Muscle of back (tissue), 3 donors: ENCODE measurements at regions not wholly inside any gene's neighbourhood (a gene's known extent, or its start where the extent isn't known, plus 50 kb on each side); places are given as distances from the start of the nearest gene placed in this dataset.

Experiments
- DNase-seq, 3 donors: peaks; one replicate each; pipeline versions ENCODE4 v3.0.0 to v3.0.0-alpha.2; 2013

- no peak for DNase-seq
These were observed 305.9 kb upstream of the SALL3 start for GRCh38 chr18:78673516-78674321.

GRCh38 chr18:78675231-78675630 is 304.4 kb upstream of the SALL3 start:
- DNase-seq: no peak

- DNase-seq: no peak
These were observed 302.8 kb upstream of the SALL3 start for GRCh38 chr18:78676622-78677482.

- no peak for DNase-seq
These were observed 301.9 kb upstream of the SALL3 start for GRCh38 chr18:78677483-78678317.

- no peak for DNase-seq
These were observed 301.3 kb upstream of the SALL3 start for GRCh38 chr18:78678318-78678695.

- no peak for DNase-seq
These were observed 300.6 kb upstream of the SALL3 start for GRCh38 chr18:78679031-78679430.

GRCh38 chr18:78679613-78680260 is 299.9 kb upstream of the SALL3 start:
- no peak for DNase-seq

- DNase-seq: no peak
These were observed 298.2 kb upstream of the SALL3 start for GRCh38 chr18:78681396-78681795.

GRCh38 chr18:78681934-78682333 is 297.7 kb upstream of the SALL3 start:
- no peak for DNase-seq

- no peak for DNase-seq
These were observed 296.9 kb upstream of the SALL3 start for GRCh38 chr18:78682716-78683115.

GRCh38 chr18:78683191-78684010 is 296.2 kb upstream of the SALL3 start:
- DNase-seq: no peak

- no peak for DNase-seq
These were observed 294.2 kb upstream of the SALL3 start for GRCh38 chr18:78685250-78685979.

- no peak for DNase-seq
These were observed 293.6 kb upstream of the SALL3 start for GRCh38 chr18:78685980-78686530.

- no peak for DNase-seq
These were observed 292.5 kb upstream of the SALL3 start for GRCh38 chr18:78686976-78687685.

GRCh38 chr18:78687736-78688135 is 291.9 kb upstream of the SALL3 start:
- no peak for DNase-seq

- DNase-seq: no peak
These were observed 291.4 kb upstream of the SALL3 start for GRCh38 chr18:78688249-78688648.

- DNase-seq: no peak
These were observed 290.7 kb upstream of the SALL3 start for GRCh38 chr18:78688916-78689315.

- DNase-seq: no peak
These were observed 290.0 kb upstream of the SALL3 start for GRCh38 chr18:78689606-78690005.

GRCh38 chr18:78692105-78692504 is 287.5 kb upstream of the SALL3 start:
- DNase-seq: no peak
